Right lobe of liver (tissue), 6 donors: ENCODE measurements at regions not wholly inside any gene's neighbourhood (a gene's known extent, or its start where the extent isn't known, plus 50 kb on each side); places are given as distances from the start of the nearest gene placed in this dataset.

Experiments used
- ATAC-seq, 4 donors: fragments of 200-7000 bp; cut with Tn5 transposase; one replicate each; pipeline ENCODE4 v1.9.1; 2020; ENCODE audit warnings: mild to moderate bottlenecking in 4 of 4, moderate library complexity in 4 of 4
- DNase-seq, 3 donors: peaks; one replicate each; pipeline ENCODE4 v3.0.0-alpha.2; 2020
- H3K27ac ChIP-seq, 3 donors: fragments of 200-600 bp; one replicate each; pipeline ENCODE4 v1.8.0; 2022
- H3K27me3 ChIP-seq, 2 donors: fragments of 200-600 bp; one replicate each; pipeline ENCODE4 v1.8.0; 2022
- H3K36me3 ChIP-seq, 4 donors: fragments of 200-600 bp; sonication (generic) in 1 of 4; one replicate each; pipeline versions ENCODE4 v1.5.1 to v1.8.0; 2017 to 2022; ENCODE audit warnings: control low read depth in 1 of 4
- H3K4me1 ChIP-seq, 4 donors: fragments of 200-600 bp; sonication (generic) in 1 of 4; one replicate each; pipeline versions ENCODE4 v1.5.1 to v1.8.0; 2017 to 2022; ENCODE audit warnings: control low read depth in 1 of 4
- H3K4me3 ChIP-seq, 3 donors: fragments of 200-600 bp; one replicate each; pipeline ENCODE4 v1.8.0; 2022
- H3K9me3 ChIP-seq, 4 donors: fragments of 200-600 bp; sonication (generic) in 1 of 4; one replicate each; pipeline versions ENCODE4 v1.5.1 to v1.8.0; 2017 to 2022; ENCODE audit warnings: control low read depth in 1 of 4
- POLR2A ChIP-seq: fragments of 450-650 bp; IDR thresholded peaks from one replicate; pipeline ENCODE4 v1.6.1; 2017; ENCODE audit warnings: antibody characterized with exemption, mild to moderate bottlenecking
- WGBS: methylation state at CpG from one replicate; pipeline ENCODE4 v1.1.6; 2018; ENCODE audit warnings: low coverage, low lambda C conversion rate; ENCODE audit not compliant: insufficient coverage; ENCODE audit errors: missing lambda C conversion rate; 5-methylcytosine and 5-hydroxymethylcytosine counted together
- intact Hi-C, 2 donors: fragments of 100-400 bp; cut with DNase I; formaldehyde crosslinking; loops; one replicate each; pipeline versions ENCODE4 v1.11.2 to v1.14.1; 2022
- TF ChIP-seq, protein P1 (sequence below), 4 donors: fragments of 200-600 bp in 3 of 4; fragments of 450-650 bp in 1 of 4; IDR thresholded peaks; one replicate each; pipeline versions ENCODE4 v1.5.1 to v1.8.0; 2016 to 2022; ENCODE audit warnings: antibody characterized with exemption in 4 of 4, mild to moderate bottlenecking in 2 of 4
- donor health status: DM: no; HTN: yes; CAD: no.
- donor health status: DM: no; HTN: no; CAD: no.
- donor health status: DM: no; HTN: no; CAD: no.
- donor health status: DM: no; HTN: yes; CAD: no.
- donor health status: DM: no; HTN: yes; CAD: no.

DNA sequence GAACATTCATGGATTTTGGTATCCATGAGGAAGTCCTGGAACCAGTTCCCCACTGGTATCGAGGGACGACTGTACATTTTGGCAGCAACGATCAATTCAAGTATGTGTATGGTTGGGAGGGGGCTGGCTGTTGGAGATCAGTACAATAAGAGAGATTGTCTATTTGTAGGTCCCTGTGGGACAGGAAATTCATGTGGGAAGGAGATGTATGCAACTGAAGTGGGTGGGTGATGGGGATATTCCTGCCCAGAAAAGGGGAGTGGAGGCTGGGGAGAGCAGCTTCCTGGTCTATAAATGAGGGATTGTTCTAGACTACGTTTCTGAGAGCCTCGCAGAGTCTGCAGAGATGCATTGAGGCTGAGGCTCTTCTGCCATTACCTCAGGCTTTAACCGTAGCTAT, 140.2 kb upstream of the MAGI3 start:
- DNase-seq, result no peak
- Histone ChIP-seq H3K4me3 (no peak overlapping the region), H3K4me1 (peaks cover 0 to 6% (median 0%) of the 10 kb centered on the region in 4 donors), H3K27me3 (no peaks in the 10 kb centered on the region), H3K36me3 (no peaks in the 10 kb centered on the region), H3K9me3 (no peaks in the 10 kb centered on the region), H3K27ac (no peak overlapping the region)
- intact Hi-C loops, result no loop called here
- 92% methylated on average over 4 of the region's 6 CpGs for WGBS
- TF ChIP-seq, protein P1, sequence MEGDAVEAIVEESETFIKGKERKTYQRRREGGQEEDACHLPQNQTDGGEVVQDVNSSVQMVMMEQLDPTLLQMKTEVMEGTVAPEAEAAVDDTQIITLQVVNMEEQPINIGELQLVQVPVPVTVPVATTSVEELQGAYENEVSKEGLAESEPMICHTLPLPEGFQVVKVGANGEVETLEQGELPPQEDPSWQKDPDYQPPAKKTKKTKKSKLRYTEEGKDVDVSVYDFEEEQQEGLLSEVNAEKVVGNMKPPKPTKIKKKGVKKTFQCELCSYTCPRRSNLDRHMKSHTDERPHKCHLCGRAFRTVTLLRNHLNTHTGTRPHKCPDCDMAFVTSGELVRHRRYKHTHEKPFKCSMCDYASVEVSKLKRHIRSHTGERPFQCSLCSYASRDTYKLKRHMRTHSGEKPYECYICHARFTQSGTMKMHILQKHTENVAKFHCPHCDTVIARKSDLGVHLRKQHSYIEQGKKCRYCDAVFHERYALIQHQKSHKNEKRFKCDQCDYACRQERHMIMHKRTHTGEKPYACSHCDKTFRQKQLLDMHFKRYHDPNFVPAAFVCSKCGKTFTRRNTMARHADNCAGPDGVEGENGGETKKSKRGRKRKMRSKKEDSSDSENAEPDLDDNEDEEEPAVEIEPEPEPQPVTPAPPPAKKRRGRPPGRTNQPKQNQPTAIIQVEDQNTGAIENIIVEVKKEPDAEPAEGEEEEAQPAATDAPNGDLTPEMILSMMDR (IDR thresholded peaks at IDR 0.05), result no peak
- TF ChIP-seq POLR2A, result no peak
- no peak for ATAC-seq

DNA sequence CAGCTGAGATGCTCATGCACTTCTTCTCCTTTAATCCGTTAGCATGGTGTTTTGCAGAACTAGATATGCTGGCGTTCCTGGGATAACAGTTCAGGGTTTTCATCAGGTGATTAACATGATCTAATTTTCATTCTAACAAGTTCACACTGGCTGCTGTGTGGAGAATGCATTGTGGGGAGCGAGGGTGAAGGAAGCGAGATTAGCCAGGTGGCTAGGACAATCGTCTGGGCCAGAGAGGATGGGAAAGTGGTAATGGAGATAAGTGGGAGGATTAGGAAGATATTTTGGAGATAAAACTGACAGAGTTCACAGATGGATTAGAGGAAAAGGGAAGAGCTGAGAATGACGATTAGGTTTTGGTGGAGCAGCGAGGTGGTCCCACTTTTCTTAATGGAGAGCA, 138.1 kb upstream of the MAGI3 start:
- Histone ChIP-seq H3K27ac (no peak overlapping the region), H3K4me3 (no peak overlapping the region), H3K9me3 (no peaks in the 10 kb centered on the region), H3K27me3 (no peaks in the 10 kb centered on the region), H3K36me3 (no peaks in the 10 kb centered on the region), H3K4me1 (peaks cover 0 to 19% (median 0%) of the 10 kb centered on the region in 4 donors)
- no peak for TF ChIP-seq POLR2A
- TF ChIP-seq, protein P1 (IDR thresholded peaks at IDR 0.05), result no peak
- ATAC-seq (no peak), DNase-seq (no peak)
- intact Hi-C loops, result no loop called here
- 72% methylated on average over 7 of the region's 7 CpGs for WGBS

DNA sequence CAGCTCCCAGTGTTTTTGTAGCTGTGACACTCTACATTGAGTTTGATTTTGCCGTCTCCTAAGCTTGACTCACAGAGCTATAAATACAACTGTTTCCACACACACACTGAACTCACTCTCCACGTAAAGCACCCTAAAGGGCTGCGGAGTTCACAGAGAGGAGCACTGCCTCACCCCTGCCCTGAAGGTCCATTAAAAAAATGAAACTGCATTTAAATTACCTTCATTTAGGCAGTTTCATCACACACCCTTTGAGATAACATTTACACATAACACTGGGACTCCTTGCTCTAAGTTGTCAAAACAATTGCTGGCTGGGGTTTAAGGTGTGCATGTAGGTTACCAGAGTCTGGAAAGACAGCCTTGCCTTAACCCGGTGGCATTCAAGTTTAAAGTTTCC, 137.1 kb upstream of the MAGI3 start:
- intact Hi-C loops, result no loop called here
- 90% methylated on average over 4 of the region's 4 CpGs for WGBS
- Histone ChIP-seq H3K36me3 (no peaks in the 10 kb centered on the region), H3K9me3 (no peaks in the 10 kb centered on the region), H3K4me3 (no peak overlapping the region), H3K27me3 (no peaks in the 10 kb centered on the region), H3K4me1 (peaks cover 0 to 19% (median 0%) of the 10 kb centered on the region in 4 donors), H3K27ac (no peak overlapping the region)
- DNase-seq, result no peak
- TF ChIP-seq POLR2A, result no peak
- TF ChIP-seq, protein P1 (IDR thresholded peaks at IDR 0.05), result no peak
- ATAC-seq, result no peak

DNA sequence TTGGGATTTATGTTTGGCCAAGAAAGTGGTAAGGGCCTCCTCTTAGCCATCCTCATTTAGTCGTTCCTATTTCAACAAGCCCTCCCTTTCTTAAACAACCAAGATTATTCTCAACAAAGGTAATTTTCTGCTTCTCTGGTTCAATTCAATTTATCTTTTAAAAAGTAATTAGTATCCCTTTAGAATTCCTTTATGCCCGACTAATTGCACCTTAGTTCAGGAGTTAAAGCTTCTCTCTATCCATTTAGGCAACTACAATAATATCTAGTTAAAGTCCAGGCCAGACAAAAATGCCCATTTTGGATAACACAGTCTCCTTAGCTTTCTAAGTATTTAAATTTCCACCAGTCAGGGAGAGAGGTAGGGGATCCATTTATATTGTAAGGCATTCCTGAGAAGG, 136.7 kb upstream of the MAGI3 start:
- ATAC-seq, result no peak
- 65% methylated on average over 2 of the region's 2 CpGs for WGBS
- no peak for DNase-seq
- Histone ChIP-seq H3K36me3 (no peaks in the 10 kb centered on the region), H3K9me3 (no peaks in the 10 kb centered on the region), H3K27me3 (no peaks in the 10 kb centered on the region), H3K27ac (no peak overlapping the region), H3K4me1 (peaks cover 0 to 19% (median 0%) of the 10 kb centered on the region in 4 donors), H3K4me3 (no peak overlapping the region)
- no peak for TF ChIP-seq POLR2A
- TF ChIP-seq, protein P1 (IDR thresholded peaks at IDR 0.05), result no peak
- intact Hi-C loops, result no loop called here
